ENCODE measurements at regions not wholly inside any gene's neighbourhood (a gene's known extent, or its start where the extent isn't known, plus 50 kb on each side); places are given as distances from the start of the nearest gene placed in this dataset.

- ATAC-seq (no peak), FAIRE-seq (no peak), DNase-seq (ENCODE audit: low read depth, low spot score) (no peak)
- Histone ChIP-seq H3K9me3 (replicated peaks; ENCODE audit: control insufficient read depth, insufficient read depth, low read length) (no peaks in the 10 kb centered on the region), H3K79me2 (ENCODE audit: control insufficient read depth, insufficient read depth, low read length) (no peaks in the 10 kb centered on the region), H3K4me3 (no peak overlapping the region), H2AFZ (ENCODE audit: control insufficient read depth, low read depth, low read length) (no peak overlapping the region), H3K27me3 (replicated peaks in 1 of 2; ENCODE audit: control insufficient read depth in 2 of 2, insufficient read depth in 2 of 2, low read length in 1 of 2) (no peaks in the 10 kb centered on the region), H3K9ac (ENCODE audit: control insufficient read depth, insufficient read depth, low read length) (no peak overlapping the region), H3K4me2 (ENCODE audit: control insufficient read depth, insufficient read depth) (no peak overlapping the region), H3K27ac (ENCODE audit: control insufficient read depth, insufficient read depth) (no peak overlapping the region), H3K4me1 (ENCODE audit: control insufficient read depth, insufficient read depth, low read length) (no peaks in the 10 kb centered on the region), H3K36me3 (ENCODE audit: control insufficient read depth in 2 of 2, insufficient read depth in 2 of 2, low read length in 1 of 2) (no peaks in the 10 kb centered on the region), H4K20me1 (ENCODE audit: control insufficient read depth, insufficient read depth) (no peaks in the 10 kb centered on the region)
- ChIA-PET RAD21 (ENCODE audit: unreplicated experiment) (no interaction called here), POLR2A (no interaction called here), CTCF (no interaction called here), SMC1A (ENCODE audit: uncharacterized antibody, unreplicated experiment) (no interaction called here)
- in situ Hi-C loops (cut with MboI) (no loop called here), intact Hi-C loops (cut with micrococcal nuclease; ENCODE audit: unreplicated experiment) (no loop called here)
- WGBS (ENCODE audit: insufficient coverage, insufficient replicate concordance, low lambda C conversion rate, missing lambda C conversion rate): 28% methylated on average over 6 of the region's 6 CpGs
- BruUV-seq (replicated peaks): no TSS peak
- TF ChIP-seq RFX5 (IDR thresholded peaks at IDR 0.05; ENCODE audit: low read depth, low read length) (no peak), NFIC (IDR thresholded peaks at IDR 0.05; ENCODE audit: low read depth, low read length) (no peak), SRF (IDR thresholded peaks at IDR 0.05; ENCODE audit: low read depth in 2 of 2, low read length in 2 of 2) (no peak), NFYB (IDR thresholded peaks at IDR 0.05; ENCODE audit: insufficient read depth, low read depth, low read length) (no peak), BCLAF1 (IDR thresholded peaks at IDR 0.05) (no peak), SUPT20H (IDR thresholded peaks at IDR 0.05; ENCODE audit: borderline replicate concordance, control insufficient read depth, low read depth, low read length) (no peak), E4F1 (IDR thresholded peaks at IDR 0.05; ENCODE audit: borderline replicate concordance, partially characterized antibody) (no peak), ZZZ3 (IDR thresholded peaks at IDR 0.05; ENCODE audit: control insufficient read depth, insufficient read length, low read depth) (no peak), ASH2L (IDR thresholded peaks at IDR 0.05; ENCODE audit: borderline replicate concordance, low read depth) (no peak), TBL1XR1 (IDR thresholded peaks at IDR 0.05; ENCODE audit: low read depth, low read length) (no peak), ZBED1 (IDR thresholded peaks at IDR 0.05; ENCODE audit: borderline replicate concordance) (no peak), ZBTB11 (CRISPR knock-in tag; IDR thresholded peaks at IDR 0.05) (no peak), ELK1 (IDR thresholded peaks at IDR 0.05; ENCODE audit: low read depth, low read length) (no peak), EP300 (IDR thresholded peaks at IDR 0.05; ENCODE audit: borderline replicate concordance in 1 of 2, control insufficient read depth in 1 of 2, low read depth in 2 of 2, low read length in 2 of 2) (no peak), NFXL1 (IDR thresholded peaks at IDR 0.05; ENCODE audit: borderline replicate concordance) (no peak)
Observed at GRCh38 chr2:4873364-4873763, 818.8 kb upstream of the SOX11 start.

Measured in GM12878 (cell line).